ENCODE measurements at regions not wholly inside any gene's neighbourhood (a gene's known extent, or its start where the extent isn't known, plus 50 kb on each side); places are given as distances from the start of the nearest gene placed in this dataset.

DNA sequence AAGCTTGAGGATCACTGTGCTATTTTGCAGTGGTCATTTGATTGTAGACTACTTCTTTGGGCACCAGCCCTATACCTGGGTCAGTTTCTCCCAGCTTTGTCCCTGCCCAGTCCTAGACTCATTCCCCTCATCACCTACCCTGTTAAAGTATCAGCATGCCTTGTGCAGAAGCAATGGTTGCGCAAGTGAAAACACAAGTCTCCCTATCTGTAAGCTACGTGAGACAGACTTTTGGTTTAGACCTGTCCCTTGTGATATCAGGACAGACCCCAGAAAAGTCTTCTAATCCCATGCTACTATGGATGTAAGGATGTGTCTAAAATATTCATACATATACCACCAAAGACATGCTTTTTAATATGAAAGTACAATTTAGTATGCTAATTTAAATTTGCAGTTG is 88.8 kb upstream of the ATP2B1 start:
- no peak for DNase-seq
- Histone ChIP-seq H3K27me3 (no peaks in the 10 kb centered on the region), H3K4me3 (no peak overlapping the region), H3K9me3 (no peaks in the 10 kb centered on the region), H3K4me1 (no peaks in the 10 kb centered on the region), H3K27ac (no peak overlapping the region), H3K36me3 (no peaks in the 10 kb centered on the region)
- TF ChIP-seq, protein P1, sequence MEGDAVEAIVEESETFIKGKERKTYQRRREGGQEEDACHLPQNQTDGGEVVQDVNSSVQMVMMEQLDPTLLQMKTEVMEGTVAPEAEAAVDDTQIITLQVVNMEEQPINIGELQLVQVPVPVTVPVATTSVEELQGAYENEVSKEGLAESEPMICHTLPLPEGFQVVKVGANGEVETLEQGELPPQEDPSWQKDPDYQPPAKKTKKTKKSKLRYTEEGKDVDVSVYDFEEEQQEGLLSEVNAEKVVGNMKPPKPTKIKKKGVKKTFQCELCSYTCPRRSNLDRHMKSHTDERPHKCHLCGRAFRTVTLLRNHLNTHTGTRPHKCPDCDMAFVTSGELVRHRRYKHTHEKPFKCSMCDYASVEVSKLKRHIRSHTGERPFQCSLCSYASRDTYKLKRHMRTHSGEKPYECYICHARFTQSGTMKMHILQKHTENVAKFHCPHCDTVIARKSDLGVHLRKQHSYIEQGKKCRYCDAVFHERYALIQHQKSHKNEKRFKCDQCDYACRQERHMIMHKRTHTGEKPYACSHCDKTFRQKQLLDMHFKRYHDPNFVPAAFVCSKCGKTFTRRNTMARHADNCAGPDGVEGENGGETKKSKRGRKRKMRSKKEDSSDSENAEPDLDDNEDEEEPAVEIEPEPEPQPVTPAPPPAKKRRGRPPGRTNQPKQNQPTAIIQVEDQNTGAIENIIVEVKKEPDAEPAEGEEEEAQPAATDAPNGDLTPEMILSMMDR (IDR thresholded peaks at IDR 0.05) = no peak
- TF ChIP-seq POLR2A (IDR thresholded peaks at IDR 0.05) = no peak

DNA sequence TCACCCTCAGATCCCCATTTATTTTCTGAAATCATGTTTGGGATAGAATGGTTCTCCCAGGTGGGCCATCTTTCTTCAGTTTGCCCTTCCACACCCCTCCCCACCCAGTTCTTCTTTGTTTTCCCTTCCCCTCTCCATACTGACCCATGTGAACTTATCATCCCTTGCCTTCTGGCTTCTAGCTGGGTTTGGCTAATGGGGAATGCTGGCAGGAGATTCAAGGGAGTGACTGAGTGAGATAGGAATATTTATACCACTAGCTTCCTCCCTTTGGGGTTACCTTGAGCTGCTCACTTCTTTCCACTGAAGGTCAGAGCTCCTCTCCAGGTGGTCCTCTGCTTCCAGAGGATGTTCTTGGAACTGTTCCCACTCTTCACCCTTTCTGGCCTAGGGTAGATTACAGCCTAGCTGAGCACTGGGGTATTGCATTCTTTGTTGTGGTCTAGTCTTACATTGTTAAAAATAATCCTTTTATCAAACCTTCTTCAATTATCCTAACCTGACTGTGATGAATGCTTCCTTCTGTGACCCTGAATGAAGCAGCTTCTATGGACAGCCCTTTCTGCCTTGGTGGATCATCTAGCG is 88.3 kb upstream of the ATP2B1 start:
- no peak overlapping the region for H3K27ac ChIP-seq
- no peaks in the 10 kb centered on the region for H3K4me1 ChIP-seq
- DNase-seq = no peak
- no peaks in the 10 kb centered on the region for H3K36me3 ChIP-seq
- no peak for TF ChIP-seq POLR2A (IDR thresholded peaks at IDR 0.05)
- TF ChIP-seq, protein P1 (IDR thresholded peaks at IDR 0.05) = no peak
- H3K9me3 ChIP-seq = no peaks in the 10 kb centered on the region
- no peaks in the 10 kb centered on the region for H3K27me3 ChIP-seq
- H3K4me3 ChIP-seq = no peak overlapping the region

DNA sequence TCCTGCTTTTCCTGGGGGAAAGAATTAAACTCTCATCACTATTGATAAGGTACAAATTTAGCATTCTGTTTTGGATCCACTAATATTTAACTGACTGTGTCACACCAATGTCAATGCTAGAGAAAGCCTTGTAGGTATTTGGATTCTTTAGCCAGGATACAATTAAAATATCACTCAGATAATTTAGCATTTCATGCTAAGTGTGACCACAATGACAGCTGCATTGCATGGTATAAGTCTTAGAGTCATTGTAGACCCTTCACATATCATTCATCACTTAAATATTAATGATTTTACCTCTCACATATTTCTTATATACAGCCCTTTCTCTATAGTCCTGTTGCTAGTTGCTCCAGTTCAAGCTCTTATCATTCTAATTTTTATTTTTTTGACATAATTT is 85.3 kb upstream of the ATP2B1 start:
- H3K4me1 ChIP-seq = no peaks in the 10 kb centered on the region
- TF ChIP-seq, protein P1 (IDR thresholded peaks at IDR 0.05) = no peak
- no peak for TF ChIP-seq POLR2A (IDR thresholded peaks at IDR 0.05)
- DNase-seq = no peak
- no peak overlapping the region for H3K27ac ChIP-seq
- no peak overlapping the region for H3K4me3 ChIP-seq
- no peaks in the 10 kb centered on the region for H3K9me3 ChIP-seq
- H3K27me3 ChIP-seq = no peaks in the 10 kb centered on the region
- H3K36me3 ChIP-seq = no peaks in the 10 kb centered on the region

DNA sequence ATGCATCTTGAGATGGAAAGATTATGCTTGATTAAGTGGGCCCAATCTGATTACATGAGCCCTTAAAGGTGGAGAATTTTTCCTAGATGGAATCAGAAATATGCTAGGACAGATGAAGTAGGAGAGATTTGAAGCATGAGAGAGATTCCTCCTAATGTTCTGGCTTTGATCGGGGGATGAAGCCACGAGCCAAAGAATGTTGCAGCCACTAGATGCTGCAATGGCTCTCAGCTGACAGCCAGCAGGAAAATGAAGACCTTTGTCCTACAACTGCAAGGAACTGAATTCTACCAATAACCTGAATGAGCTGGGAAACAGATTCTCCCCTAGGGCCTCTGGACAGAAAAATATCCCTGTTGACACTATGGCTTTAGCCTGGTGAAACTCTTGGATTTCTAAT is 82.6 kb upstream of the ATP2B1 start:
- Histone ChIP-seq H3K27ac (no peak overlapping the region), H3K4me1 (no peaks in the 10 kb centered on the region), H3K27me3 (no peaks in the 10 kb centered on the region), H3K4me3 (no peak overlapping the region), H3K36me3 (no peaks in the 10 kb centered on the region), H3K9me3 (peaks cover 0 to 4% (median 0%) of the 10 kb centered on the region in 4 donors)
- TF ChIP-seq, protein P1 (IDR thresholded peaks at IDR 0.05) = peak in 1 of 6 experiments; percentile 3
- TF ChIP-seq POLR2A (IDR thresholded peaks at IDR 0.05) = no peak
- no peak for DNase-seq

- no peak for DNase-seq
- Histone ChIP-seq H3K36me3 (no peaks in the 10 kb centered on the region), H3K4me3 (no peak overlapping the region), H3K9me3 (peaks cover 0 to 7% (median 0%) of the 10 kb centered on the region in 4 donors), H3K27ac (no peak overlapping the region), H3K4me1 (no peaks in the 10 kb centered on the region), H3K27me3 (no peaks in the 10 kb centered on the region)
- TF ChIP-seq POLR2A (IDR thresholded peaks at IDR 0.05) = no peak
- TF ChIP-seq, protein P1 (IDR thresholded peaks at IDR 0.05) = no peak
Observed at GRCh38 chr12:89789862-89790261, 81.2 kb upstream of the ATP2B1 start.

- Histone ChIP-seq H3K27ac (no peak overlapping the region), H3K4me1 (peaks cover 0 to 3% (median 0%) of the 10 kb centered on the region in 4 donors), H3K27me3 (no peaks in the 10 kb centered on the region), H3K9me3 (peaks cover 0 to 7% (median 0%) of the 10 kb centered on the region in 4 donors), H3K36me3 (no peaks in the 10 kb centered on the region), H3K4me3 (no peak overlapping the region)
- DNase-seq = no peak
- no peak for TF ChIP-seq POLR2A (IDR thresholded peaks at IDR 0.05)
- TF ChIP-seq, protein P1 (IDR thresholded peaks at IDR 0.05) = no peak
Observed at GRCh38 chr12:89787763-89788162, 79.1 kb upstream of the ATP2B1 start.
